Lower leg skin (tissue), 4 donors: ENCODE measurements at regions not wholly inside any gene's neighbourhood (a gene's known extent, or its start where the extent isn't known, plus 50 kb on each side); places are given as distances from the start of the nearest gene placed in this dataset.

Experiments
- DNase-seq, 2 donors: peaks; one replicate each; pipeline ENCODE4 v3.0.0-alpha.2; 2019; ENCODE audit warnings: low spot score in 2 of 2
- H3K4me3 ChIP-seq: fragments of 200-600 bp; sonication (generic); 2 replicates; pipeline ENCODE4 v1.5.1; 2017; ENCODE audit warnings: mild to moderate bottlenecking, low read depth; ENCODE audit not compliant: poor library complexity, severe bottlenecking
- POLR2A ChIP-seq, 2 donors: fragments of 450-650 bp; IDR thresholded peaks; one replicate each; pipeline ENCODE4 v1.6.1; 2016 to 2017; ENCODE audit warnings: antibody characterized with exemption in 2 of 2, mild to moderate bottlenecking in 1 of 2, moderate library complexity in 1 of 2
- WGBS, 2 donors: methylation state at CpG; one replicate each; pipeline ENCODE4 v1.1.5; 2018; 5-methylcytosine and 5-hydroxymethylcytosine counted together
- intact Hi-C: fragments of 100-400 bp; cut with DNase I; formaldehyde crosslinking; loops from one replicate; pipeline ENCODE4 v1.15.0; 2023; ENCODE audit warnings: low total_unique reads
- TF ChIP-seq, protein P1 (sequence below), 3 donors: fragments of 450-650 bp; IDR thresholded peaks; one replicate each; pipeline ENCODE4 v1.5.1; 2016; ENCODE audit warnings: antibody characterized with exemption in 3 of 3, mild to moderate bottlenecking in 3 of 3, moderate library complexity in 2 of 3

GRCh38 chr17:33901085-33901484 is 354.0 kb upstream of the CCL2 start:
- intact Hi-C loops: no loop called here
- TF ChIP-seq, protein P1, sequence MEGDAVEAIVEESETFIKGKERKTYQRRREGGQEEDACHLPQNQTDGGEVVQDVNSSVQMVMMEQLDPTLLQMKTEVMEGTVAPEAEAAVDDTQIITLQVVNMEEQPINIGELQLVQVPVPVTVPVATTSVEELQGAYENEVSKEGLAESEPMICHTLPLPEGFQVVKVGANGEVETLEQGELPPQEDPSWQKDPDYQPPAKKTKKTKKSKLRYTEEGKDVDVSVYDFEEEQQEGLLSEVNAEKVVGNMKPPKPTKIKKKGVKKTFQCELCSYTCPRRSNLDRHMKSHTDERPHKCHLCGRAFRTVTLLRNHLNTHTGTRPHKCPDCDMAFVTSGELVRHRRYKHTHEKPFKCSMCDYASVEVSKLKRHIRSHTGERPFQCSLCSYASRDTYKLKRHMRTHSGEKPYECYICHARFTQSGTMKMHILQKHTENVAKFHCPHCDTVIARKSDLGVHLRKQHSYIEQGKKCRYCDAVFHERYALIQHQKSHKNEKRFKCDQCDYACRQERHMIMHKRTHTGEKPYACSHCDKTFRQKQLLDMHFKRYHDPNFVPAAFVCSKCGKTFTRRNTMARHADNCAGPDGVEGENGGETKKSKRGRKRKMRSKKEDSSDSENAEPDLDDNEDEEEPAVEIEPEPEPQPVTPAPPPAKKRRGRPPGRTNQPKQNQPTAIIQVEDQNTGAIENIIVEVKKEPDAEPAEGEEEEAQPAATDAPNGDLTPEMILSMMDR (IDR thresholded peaks at IDR 0.05): no peak
- TF ChIP-seq POLR2A (IDR thresholded peaks at IDR 0.05): no peak
- no peak for DNase-seq
- WGBS, 2 donors: 77 to 81% methylated on average over 2 of the region's 2 CpGs
- no peak overlapping the region for H3K4me3 ChIP-seq

DNA sequence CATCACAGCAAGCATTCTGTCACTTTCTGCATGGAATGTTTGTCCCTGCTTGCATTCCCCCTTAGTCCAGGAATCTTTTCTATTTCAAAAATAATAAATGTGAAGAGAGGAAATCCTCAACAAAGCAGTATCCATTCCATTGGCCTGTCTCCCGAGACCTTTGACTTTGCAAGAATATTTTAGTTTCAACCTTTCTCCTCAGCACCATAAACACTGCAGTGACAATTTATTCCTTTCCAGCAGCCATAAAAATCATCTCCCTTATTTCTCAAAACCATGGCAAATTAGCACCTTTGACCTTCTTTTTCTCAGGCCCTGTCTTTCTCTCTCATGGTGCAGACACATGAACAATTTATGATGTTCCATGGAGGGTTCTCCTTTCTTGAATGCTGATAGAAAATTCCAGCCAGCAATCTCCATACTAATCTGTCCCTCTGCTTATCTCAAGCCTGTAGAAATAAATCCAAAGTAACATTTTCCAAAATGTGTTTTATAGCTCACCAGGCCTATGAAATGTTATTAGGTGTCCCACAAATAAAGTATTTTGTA is 352.1 kb upstream of the CCL2 start:
- no peak overlapping the region for H3K4me3 ChIP-seq
- WGBS, 2 donors: 68 to 79% methylated on average over 1 of the region's 1 CpG
- intact Hi-C loops: no loop called here
- no peak for TF ChIP-seq POLR2A (IDR thresholded peaks at IDR 0.05)
- TF ChIP-seq, protein P1 (IDR thresholded peaks at IDR 0.05): no peak
- DNase-seq: no peak

- H3K4me3 ChIP-seq: no peak overlapping the region
- 81 to 83% methylated on average over 4 of the region's 4 CpGs for WGBS, 2 donors
- no peak for DNase-seq
- no peak for TF ChIP-seq POLR2A (IDR thresholded peaks at IDR 0.05)
- TF ChIP-seq, protein P1 (IDR thresholded peaks at IDR 0.05): no peak
- intact Hi-C loops: no loop called here
Measured at GRCh38 chr17:33904476-33904875, 350.6 kb upstream of the CCL2 start.

- TF ChIP-seq POLR2A (IDR thresholded peaks at IDR 0.05): no peak
- TF ChIP-seq, protein P1 (IDR thresholded peaks at IDR 0.05): no peak
- WGBS, 2 donors: 65 to 72% methylated on average over 3 of the region's 3 CpGs
- DNase-seq: no peak
- intact Hi-C loops: no loop called here
- no peak overlapping the region for H3K4me3 ChIP-seq
Measured at GRCh38 chr17:33905338-33905800, 349.7 kb upstream of the CCL2 start.

DNA sequence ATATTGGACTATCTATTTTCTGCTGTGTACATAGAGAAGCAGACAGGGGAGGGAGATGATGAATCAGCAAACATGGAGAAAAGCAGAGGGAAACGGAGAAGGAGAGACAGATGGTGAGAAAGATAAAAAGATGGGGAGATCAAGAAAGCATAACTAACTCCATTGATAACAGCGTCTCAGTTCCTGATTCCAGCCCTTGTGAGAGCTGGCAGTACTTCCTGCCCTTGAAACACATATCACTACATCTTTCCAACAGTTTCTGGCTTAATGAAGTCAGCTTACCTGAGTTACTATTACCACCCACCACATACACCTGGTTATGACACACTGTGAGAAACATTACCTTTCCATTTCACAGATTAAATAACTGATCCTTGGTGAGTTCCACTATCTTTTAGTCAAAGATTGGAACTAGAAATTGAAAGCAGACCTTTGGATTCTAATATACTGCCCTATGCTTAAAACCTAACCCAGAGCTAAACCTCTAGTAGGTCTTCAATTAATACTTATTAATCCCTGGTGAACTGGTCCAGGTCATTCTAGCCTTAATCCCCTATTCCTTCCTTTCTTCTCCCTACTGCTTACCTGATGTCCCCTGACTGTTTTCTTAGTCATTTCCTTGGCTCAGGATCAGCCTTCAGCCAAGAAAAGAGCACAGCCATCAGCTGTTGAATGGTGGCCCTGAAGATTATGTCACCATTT is 346.6 kb upstream of the CCL2 start:
- H3K4me3 ChIP-seq: no peak overlapping the region
- no peak for DNase-seq
- intact Hi-C loops: no loop called here
- no peak for TF ChIP-seq POLR2A (IDR thresholded peaks at IDR 0.05)
- TF ChIP-seq, protein P1 (IDR thresholded peaks at IDR 0.05): no peak
- 56 to 59% methylated on average over 2 of the region's 2 CpGs for WGBS, 2 donors
